OCI-LY7 (cell line): ENCODE measurements at regions not wholly inside any gene's neighbourhood (a gene's known extent, or its start where the extent isn't known, plus 50 kb on each side); places are given as distances from the start of the nearest gene placed in this dataset.

Source experiments
- BruUV-seq: library from RNA; stranded (reverse); fragments of 400-500 nt; replicated peaks from 2 replicates; lab custom pipeline; 2021; lab: Mats Ljungman, UMichigan
- CTCF ChIA-PET: fragments of 300-600 bp; sonication (Branson Sonifier 250); formaldehyde crosslinking; loops from one replicate; lab custom pipeline; 2022; ENCODE audit warnings: antibody characterized with exemption; ENCODE audit not compliant: unreplicated experiment; lab: Charles Lee
- POLR2A ChIA-PET: fragments of 300-600 bp; sonication (Branson Sonifier 250); formaldehyde crosslinking; loops from one replicate; lab custom pipeline; 2022; ENCODE audit warnings: antibody characterized with exemption; lab: Charles Lee
- DNase-seq: peaks from one replicate; pipeline ENCODE4 v3.0.0-alpha.2; 2015; ENCODE audit warnings: low spot score
- H2AFZ ChIP-seq: fragments of 200-600 bp; sonication (generic), shearing (Covaris generic); 2 replicates; pipeline ENCODE4 v1.6.1; 2014; ENCODE audit warnings: mild to moderate bottlenecking, antibody characterized with exemption, low read length, moderate library complexity
- H3K27ac ChIP-seq: fragments of 200-600 bp; sonication (generic); 2 replicates; pipeline ENCODE4 v1.5.1; 2014; ENCODE audit warnings: mixed run types, low read depth, mild to moderate bottlenecking, moderate library complexity, low read length, inconsistent platforms; ENCODE audit not compliant: poor library complexity, severe bottlenecking
- H3K36me3 ChIP-seq: fragments of 200-600 bp; sonication (generic); 2 replicates; pipeline ENCODE4 v1.6.1; 2014; ENCODE audit warnings: mild to moderate bottlenecking, antibody characterized with exemption, low read length, moderate library complexity, mixed read lengths; ENCODE audit not compliant: insufficient read depth
- H3K4me1 ChIP-seq: fragments of 200-600 bp; sonication (generic); 2 replicates; pipeline ENCODE4 v1.5.1; 2014; ENCODE audit warnings: mild to moderate bottlenecking, low read length; ENCODE audit not compliant: insufficient read depth, poor library complexity, severe bottlenecking
- H3K4me2 ChIP-seq: fragments of 200-600 bp; sonication (generic); 2 replicates; pipeline ENCODE4 v1.6.1; 2014; ENCODE audit warnings: mild to moderate bottlenecking, low read length
- H3K4me3 ChIP-seq: fragments of 200-600 bp; sonication (generic); 2 replicates; pipeline ENCODE4 v1.5.1; 2014; ENCODE audit warnings: mild to moderate bottlenecking, low read depth, low read length; ENCODE audit not compliant: poor library complexity, severe bottlenecking
- H3K79me2 ChIP-seq: fragments of 200-600 bp; sonication (generic); 2 replicates; pipeline ENCODE4 v1.6.1; 2016; ENCODE audit warnings: low read depth, mild to moderate bottlenecking, low read length, moderate library complexity, mixed read lengths; ENCODE audit not compliant: insufficient read depth
- H3K9me2 ChIP-seq: fragments of 200-600 bp; sonication (generic); 2 replicates; pipeline ENCODE4 v1.6.1; 2016; ENCODE audit warnings: mild to moderate bottlenecking, low read length, mixed read lengths; ENCODE audit not compliant: insufficient read depth
- H3K9me3 ChIP-seq: fragments of 200-600 bp; sonication (generic); 2 replicates; pipeline ENCODE4 v1.6.1; 2014; ENCODE audit warnings: mild to moderate bottlenecking, mixed run types, low read length, mixed read lengths
- H4K20me1 ChIP-seq: fragments of 200-600 bp; sonication (generic); 2 replicates; pipeline ENCODE4 v1.6.1; 2014; ENCODE audit warnings: mild to moderate bottlenecking, antibody characterized with exemption, low read length, moderate library complexity, mixed read lengths; ENCODE audit not compliant: insufficient read depth
- CTCF ChIP-seq: fragments of 200-600 bp; sonication (generic); conservative IDR thresholded peaks from 2 replicates; pipeline ENCODE4 v1.5.1; 2014; ENCODE audit warnings: mild to moderate bottlenecking, antibody characterized with exemption, low read length, moderate library complexity, mixed read lengths
- EZH2phosphoT487 ChIP-seq: fragments of 200-600 bp; sonication (generic); IDR thresholded peaks from 2 replicates; pipeline ENCODE4 v1.6.1; 2018; ENCODE audit warnings: low read depth, borderline replicate concordance, mild to moderate bottlenecking, mixed run types, antibody characterized with exemption, low read length, moderate library complexity, mixed read lengths
- intact Hi-C: fragments of 100-400 bp; cut with micrococcal nuclease; formaldehyde crosslinking; loops from one replicate; pipeline ENCODE4 v1.10.0; 2022; ENCODE audit not compliant: unreplicated experiment

GRCh38 chr6:122248001-122248669 lies 151.3 kb upstream of the HSF2 start:
- BruUV-seq = no TSS peak
- Histone ChIP-seq H3K36me3 (no peaks in the 10 kb centered on the region), H3K9me2 (no peaks in the 10 kb centered on the region), H2AFZ (no peak overlapping the region), H3K4me3 (no peak overlapping the region), H3K4me1 (no peaks in the 10 kb centered on the region), H4K20me1 (no peaks in the 10 kb centered on the region), H3K27ac (no peak overlapping the region), H3K4me2 (no peak overlapping the region), H3K79me2 (no peaks in the 10 kb centered on the region), H3K9me3 (no peaks in the 10 kb centered on the region; the same call in 1 of the 2 replicates)
- POLR2A ChIA-PET = no interaction called here
- TF ChIP-seq CTCF = no peak
- TF ChIP-seq EZH2phosphoT487 = no peak
- CTCF ChIA-PET = no interaction called here
- no peak for DNase-seq
- intact Hi-C loops = no loop called here

GRCh38 chr6:122248844-122249243 lies 150.6 kb upstream of the HSF2 start:
- H3K36me3 ChIP-seq = no peaks in the 10 kb centered on the region

More at GRCh38 chr6:122248844-122249243, 150.6 kb upstream of the HSF2 start:
- no peaks in the 10 kb centered on the region; the same call in 1 of the 2 replicates for H3K9me3 ChIP-seq
- CTCF ChIA-PET = no interaction called here
- H3K4me3 ChIP-seq = no peak overlapping the region
- no peak overlapping the region for H2AFZ ChIP-seq
- H3K4me1 ChIP-seq = no peaks in the 10 kb centered on the region
- H4K20me1 ChIP-seq = no peaks in the 10 kb centered on the region
- no peak overlapping the region for H3K4me2 ChIP-seq
- no peaks in the 10 kb centered on the region for H3K79me2 ChIP-seq
- intact Hi-C loops = no loop called here
- no peak overlapping the region for H3K27ac ChIP-seq
- TF ChIP-seq CTCF = no peak
- DNase-seq = no peak
- POLR2A ChIA-PET = no interaction called here
- no peaks in the 10 kb centered on the region for H3K9me2 ChIP-seq
- BruUV-seq = no TSS peak
